GM12878 (cell line): ENCODE measurements at regions not wholly inside any gene's neighbourhood (a gene's known extent, or its start where the extent isn't known, plus 50 kb on each side); places are given as distances from the start of the nearest gene placed in this dataset.

Experiments
- ATAC-seq: fragments of 200-7000 bp; cut with Tn5 transposase; 3 replicates; pipeline ENCODE4 v1.9.1; 2020; ENCODE audit warnings: mild to moderate bottlenecking, moderate library complexity
- BruUV-seq: library from RNA; stranded (reverse); fragments of 400-500 nt; replicated peaks from 2 replicates; lab custom pipeline; 2021; lab: Mats Ljungman, UMichigan
- CTCF ChIA-PET: fragments of 300-600 bp; sonication (Branson Sonifier 250); formaldehyde crosslinking; extraction: SDS; loops from one replicate; lab custom pipeline; 2021; ENCODE audit warnings: inconsistent platforms; lab: Yijun Ruan, JAX
- POLR2A ChIA-PET: fragments of 350-600 bp; formaldehyde crosslinking; extraction: SDS; loops from one replicate; lab custom pipeline; 2021; ENCODE audit warnings: inconsistent platforms; lab: Charles Lee
- RAD21 ChIA-PET: fragments of 300-600 bp; sonication (Branson Sonifier 250); formaldehyde crosslinking; loops from one replicate; lab custom pipeline; 2023; ENCODE audit warnings: antibody characterized with exemption; ENCODE audit not compliant: unreplicated experiment; lab: Charles Lee
- SMC1A ChIA-PET: fragments of 300-600 bp; sonication (Branson Sonifier 250); formaldehyde crosslinking; loops from one replicate; lab custom pipeline; 2023; ENCODE audit not compliant: unreplicated experiment, uncharacterized antibody; lab: Charles Lee
- DNase-seq: peaks from one replicate; pipeline ENCODE4 v3.0.0-alpha.2; 2011; ENCODE audit warnings: low read depth, low spot score
- FAIRE-seq: peaks from 3 replicates; lab custom pipeline; 2011; peaks lifted over from hg19 to GRCh38; lab: Jason Lieb, UNC
- H2AFZ ChIP-seq: 2 replicates; pipeline ENCODE4 v1.6.0; 2011; ENCODE audit warnings: low read depth, low read length, control low read depth; ENCODE audit not compliant: control insufficient read depth
- H3K27ac ChIP-seq: 2 replicates; pipeline ENCODE4 v1.5.1; 2011; ENCODE audit warnings: control low read depth; ENCODE audit not compliant: control insufficient read depth, insufficient read depth
- H3K27me3 ChIP-seq, 2 experiments: replicated peaks in 1 of 2; 2 replicates each; pipeline versions ENCODE4 v1.6.0 to v1.6.1; 2011; ENCODE audit warnings: low read length in 1 of 2; ENCODE audit not compliant: control insufficient read depth in 2 of 2, insufficient read depth in 2 of 2
- H3K36me3 ChIP-seq, 2 experiments: 2 replicates each; pipeline ENCODE4 v1.5.1; 2011; ENCODE audit warnings: low read length in 1 of 2; ENCODE audit not compliant: control insufficient read depth in 2 of 2, insufficient read depth in 2 of 2
- H3K4me1 ChIP-seq: 2 replicates; pipeline ENCODE4 v1.6.1; 2011; ENCODE audit warnings: mild to moderate bottlenecking, low read length, moderate library complexity, mixed read lengths; ENCODE audit not compliant: control insufficient read depth, insufficient read depth
- H3K4me2 ChIP-seq: 2 replicates; pipeline ENCODE4 v1.6.0; 2011; ENCODE audit warnings: control low read depth; ENCODE audit not compliant: control insufficient read depth, insufficient read depth
- H3K4me3 ChIP-seq: fragments of 200-600 bp; sonication (generic); 2 replicates; pipeline ENCODE4 v1.5.1; 2016
- H3K79me2 ChIP-seq: 2 replicates; pipeline ENCODE4 v1.6.0; 2011; ENCODE audit warnings: low read length; ENCODE audit not compliant: control insufficient read depth, insufficient read depth
- H3K9ac ChIP-seq: 2 replicates; pipeline ENCODE4 v1.8.0; 2011; ENCODE audit warnings: low read length, control low read depth, mixed read lengths; ENCODE audit not compliant: control insufficient read depth, insufficient read depth
- H3K9me3 ChIP-seq: replicated peaks from 3 replicates; pipeline ENCODE4 v1.5.1; 2011; ENCODE audit warnings: mild to moderate bottlenecking, low read length; ENCODE audit not compliant: control insufficient read depth, insufficient read depth
- H4K20me1 ChIP-seq: 2 replicates; pipeline ENCODE4 v1.6.0; 2011; ENCODE audit not compliant: control insufficient read depth, insufficient read depth
- CHD4 ChIP-seq: fragments of 200-600 bp; sonication (generic); IDR thresholded peaks from 2 replicates; pipeline ENCODE4 v1.6.1; 2016; ENCODE audit warnings: mild to moderate bottlenecking
- EP300 ChIP-seq, 2 experiments: fragments of 150-350 bp in 1 of 2; IDR thresholded peaks; 2 replicates each; pipeline ENCODE4 v1.6.1; 2011 to 2012; ENCODE audit warnings: low read depth in 2 of 2, low read length in 2 of 2, borderline replicate concordance in 1 of 2, improper control_type of control experiment in 1 of 2, inconsistent platforms in 1 of 2; ENCODE audit not compliant: control insufficient read depth in 1 of 2
- GATAD2B ChIP-seq: fragments of 450-650 bp; conservative IDR thresholded peaks from 2 replicates; pipeline ENCODE4 v1.6.1; 2017; ENCODE audit warnings: low read depth, mild to moderate bottlenecking, moderate library complexity
- HDAC6 ChIP-seq: fragments of 200-600 bp; sonication (generic); IDR thresholded peaks from one replicate; pipeline ENCODE4 v1.8.0; 2017; ENCODE audit warnings: antibody characterized with exemption; ENCODE audit not compliant: unreplicated experiment
- PAX8 ChIP-seq: fragments of 450-650 bp; IDR thresholded peaks from 2 replicates; pipeline ENCODE4 v1.6.1; 2017; ENCODE audit warnings: mild to moderate bottlenecking, moderate library complexity
- TCF12 ChIP-seq: IDR thresholded peaks from 2 replicates; pipeline ENCODE4 v1.6.1; 2011; ENCODE audit warnings: low read depth, mild to moderate bottlenecking, low read length
- WGBS: methylation state at CpG from one replicate; pipeline ENCODE4 v1.1.6; 2016; ENCODE audit warnings: low lambda C conversion rate; ENCODE audit not compliant: insufficient replicate concordance, insufficient coverage; ENCODE audit errors: missing lambda C conversion rate; 5-methylcytosine and 5-hydroxymethylcytosine counted together
- in situ Hi-C: fragments of 300-500 bp; cut with MboI; formaldehyde crosslinking; loops from 9 replicates; pipeline ENCODE4 v1.14.3; 2018; ENCODE audit warnings: mixed read lengths
- intact Hi-C: fragments of 100-400 bp; cut with micrococcal nuclease; formaldehyde crosslinking; loops from one replicate; pipeline ENCODE4 v1.14.2; 2022; ENCODE audit not compliant: unreplicated experiment
- TF ChIP-seq, protein P1 (sequence below): fragments of 450-650 bp; formaldehyde crosslinking; IDR thresholded peaks from 2 replicates; pipeline ENCODE4 v1.4.0; 2020; ENCODE audit warnings: mild to moderate bottlenecking, moderate library complexity
- TF ChIP-seq, protein P2 (sequence below): fragments of 450-650 bp; IDR thresholded peaks from 2 replicates; pipeline ENCODE4 v1.6.1; 2017; ENCODE audit warnings: low read depth, mild to moderate bottlenecking, moderate library complexity
- TF ChIP-seq, protein P3 (sequence below): fragments of 450-650 bp; IDR thresholded peaks from 2 replicates; pipeline ENCODE4 v1.6.1; 2017; ENCODE audit warnings: borderline replicate concordance

DNA sequence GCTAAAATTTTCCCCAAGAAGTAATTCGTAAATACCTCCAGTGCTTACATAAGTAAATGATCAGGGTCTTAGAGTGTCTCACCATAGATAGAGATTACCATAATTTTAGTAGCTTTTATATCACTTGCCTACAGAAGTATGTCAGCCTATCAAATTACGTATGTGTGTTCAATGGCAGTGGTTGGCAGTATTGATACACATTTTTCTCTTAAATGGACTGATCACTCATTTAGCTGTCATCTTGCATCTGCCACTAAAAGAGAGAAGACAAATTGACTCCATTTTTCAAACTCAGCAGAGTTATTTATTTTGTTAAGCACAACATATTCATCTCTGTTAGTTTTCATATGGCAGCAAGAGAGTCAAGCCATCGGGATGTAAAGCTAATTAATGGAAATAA lies 413.1 kb upstream of the CLEC14A start (continued):
- TF ChIP-seq, protein P1, sequence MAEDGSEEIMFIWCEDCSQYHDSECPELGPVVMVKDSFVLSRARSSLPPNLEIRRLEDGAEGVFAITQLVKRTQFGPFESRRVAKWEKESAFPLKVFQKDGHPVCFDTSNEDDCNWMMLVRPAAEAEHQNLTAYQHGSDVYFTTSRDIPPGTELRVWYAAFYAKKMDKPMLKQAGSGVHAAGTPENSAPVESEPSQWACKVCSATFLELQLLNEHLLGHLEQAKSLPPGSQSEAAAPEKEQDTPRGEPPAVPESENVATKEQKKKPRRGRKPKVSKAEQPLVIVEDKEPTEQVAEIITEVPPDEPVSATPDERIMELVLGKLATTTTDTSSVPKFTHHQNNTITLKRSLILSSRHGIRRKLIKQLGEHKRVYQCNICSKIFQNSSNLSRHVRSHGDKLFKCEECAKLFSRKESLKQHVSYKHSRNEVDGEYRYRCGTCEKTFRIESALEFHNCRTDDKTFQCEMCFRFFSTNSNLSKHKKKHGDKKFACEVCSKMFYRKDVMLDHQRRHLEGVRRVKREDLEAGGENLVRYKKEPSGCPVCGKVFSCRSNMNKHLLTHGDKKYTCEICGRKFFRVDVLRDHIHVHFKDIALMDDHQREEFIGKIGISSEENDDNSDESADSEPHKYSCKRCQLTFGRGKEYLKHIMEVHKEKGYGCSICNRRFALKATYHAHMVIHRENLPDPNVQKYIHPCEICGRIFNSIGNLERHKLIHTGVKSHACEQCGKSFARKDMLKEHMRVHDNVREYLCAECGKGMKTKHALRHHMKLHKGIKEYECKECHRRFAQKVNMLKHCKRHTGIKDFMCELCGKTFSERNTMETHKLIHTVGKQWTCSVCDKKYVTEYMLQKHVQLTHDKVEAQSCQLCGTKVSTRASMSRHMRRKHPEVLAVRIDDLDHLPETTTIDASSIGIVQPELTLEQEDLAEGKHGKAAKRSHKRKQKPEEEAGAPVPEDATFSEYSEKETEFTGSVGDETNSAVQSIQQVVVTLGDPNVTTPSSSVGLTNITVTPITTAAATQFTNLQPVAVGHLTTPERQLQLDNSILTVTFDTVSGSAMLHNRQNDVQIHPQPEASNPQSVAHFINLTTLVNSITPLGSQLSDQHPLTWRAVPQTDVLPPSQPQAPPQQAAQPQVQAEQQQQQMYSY (CRISPR knock-in tag): no peak
- no peak for TF ChIP-seq HDAC6

DNA sequence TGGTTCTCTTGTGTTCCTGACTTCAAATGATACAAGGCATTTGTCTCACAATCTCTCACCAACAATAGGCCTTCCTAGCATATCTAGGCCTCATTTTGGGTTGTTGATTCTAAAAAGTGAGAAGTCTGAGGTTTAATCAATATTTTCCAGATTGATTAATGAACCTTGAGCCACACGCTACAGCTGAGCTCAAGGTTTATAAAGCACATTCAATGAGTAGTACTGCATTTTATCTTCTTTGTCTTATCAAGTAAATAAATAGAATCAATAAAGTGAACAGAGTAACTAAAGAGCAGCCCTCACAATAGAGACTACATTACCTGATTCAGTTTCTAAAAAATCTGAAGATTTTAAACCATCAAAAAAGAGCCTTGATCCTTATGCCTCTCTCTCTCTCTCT lies 407.5 kb upstream of the CLEC14A start:
- ATAC-seq (no peak), DNase-seq (no peak), FAIRE-seq (no peak)
- ChIA-PET POLR2A (no interaction called here), CTCF (no interaction called here), SMC1A (interaction anchor here (1.2 kb wide), 1 partner anchor 73 kb away, joined by 3 read pairs; no protein-coding TSS in a partner anchor), RAD21 (no interaction called here)
- intact Hi-C loops (no loop called here), in situ Hi-C loops (no loop called here)
- H3K36me3 ChIP-seq: no peaks in the 10 kb centered on the region
- H3K4me2 ChIP-seq: no peak overlapping the region
- no peaks in the 10 kb centered on the region for H3K9me3 ChIP-seq
- H3K4me1 ChIP-seq: no peaks in the 10 kb centered on the region
- no peaks in the 10 kb centered on the region for H4K20me1 ChIP-seq
- no peak overlapping the region for H2AFZ ChIP-seq
- BruUV-seq: no TSS peak
- H3K27ac ChIP-seq: no peak overlapping the region
- 39% methylated on average over 1 of the region's 1 CpG for WGBS
- no peak overlapping the region for H3K4me3 ChIP-seq
- H3K79me2 ChIP-seq: no peaks in the 10 kb centered on the region
- H3K27me3 ChIP-seq: no peaks in the 10 kb centered on the region
- no peak overlapping the region for H3K9ac ChIP-seq
- no peak for TF ChIP-seq GATAD2B
- TF ChIP-seq EP300 (IDR thresholded peaks at IDR 0.05; ENCODE audit: borderline replicate concordance in 1 of 2, control insufficient read depth in 1 of 2, low read depth in 2 of 2, low read length in 2 of 2): no peak
- no peak for TF ChIP-seq PAX8
- TF ChIP-seq CHD4: no peak
- TF ChIP-seq, protein P1 (CRISPR knock-in tag): no peak
- TF ChIP-seq, protein P2, sequence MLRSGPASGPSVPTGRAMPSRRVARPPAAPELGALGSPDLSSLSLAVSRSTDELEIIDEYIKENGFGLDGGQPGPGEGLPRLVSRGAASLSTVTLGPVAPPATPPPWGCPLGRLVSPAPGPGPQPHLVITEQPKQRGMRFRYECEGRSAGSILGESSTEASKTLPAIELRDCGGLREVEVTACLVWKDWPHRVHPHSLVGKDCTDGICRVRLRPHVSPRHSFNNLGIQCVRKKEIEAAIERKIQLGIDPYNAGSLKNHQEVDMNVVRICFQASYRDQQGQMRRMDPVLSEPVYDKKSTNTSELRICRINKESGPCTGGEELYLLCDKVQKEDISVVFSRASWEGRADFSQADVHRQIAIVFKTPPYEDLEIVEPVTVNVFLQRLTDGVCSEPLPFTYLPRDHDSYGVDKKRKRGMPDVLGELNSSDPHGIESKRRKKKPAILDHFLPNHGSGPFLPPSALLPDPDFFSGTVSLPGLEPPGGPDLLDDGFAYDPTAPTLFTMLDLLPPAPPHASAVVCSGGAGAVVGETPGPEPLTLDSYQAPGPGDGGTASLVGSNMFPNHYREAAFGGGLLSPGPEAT: no peak
- TF ChIP-seq, protein P3, sequence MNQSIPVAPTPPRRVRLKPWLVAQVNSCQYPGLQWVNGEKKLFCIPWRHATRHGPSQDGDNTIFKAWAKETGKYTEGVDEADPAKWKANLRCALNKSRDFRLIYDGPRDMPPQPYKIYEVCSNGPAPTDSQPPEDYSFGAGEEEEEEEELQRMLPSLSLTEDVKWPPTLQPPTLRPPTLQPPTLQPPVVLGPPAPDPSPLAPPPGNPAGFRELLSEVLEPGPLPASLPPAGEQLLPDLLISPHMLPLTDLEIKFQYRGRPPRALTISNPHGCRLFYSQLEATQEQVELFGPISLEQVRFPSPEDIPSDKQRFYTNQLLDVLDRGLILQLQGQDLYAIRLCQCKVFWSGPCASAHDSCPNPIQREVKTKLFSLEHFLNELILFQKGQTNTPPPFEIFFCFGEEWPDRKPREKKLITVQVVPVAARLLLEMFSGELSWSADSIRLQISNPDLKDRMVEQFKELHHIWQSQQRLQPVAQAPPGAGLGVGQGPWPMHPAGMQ: no peak
- no peak for TF ChIP-seq TCF12
